ENCODE measurements at regions not wholly inside any gene's neighbourhood (a gene's known extent, or its start where the extent isn't known, plus 50 kb on each side); places are given as distances from the start of the nearest gene placed in this dataset.

GRCh38 chr9:2337131-2337530 lies 284.5 kb upstream of the VLDLR start:
- TF ChIP-seq RFX5 (IDR thresholded peaks at IDR 0.05; ENCODE audit: low read depth, low read length) (no peak), SMC3 (IDR thresholded peaks at IDR 0.05; ENCODE audit: low read depth, low read length) (no peak), RCOR1 (IDR thresholded peaks at IDR 0.05; ENCODE audit: insufficient replicate concordance, low read length) (no peak), CTCF (conservative IDR thresholded peaks at IDR 0.05; ENCODE audit: low read depth, low read length) (no peak), RAD21 (IDR thresholded peaks at IDR 0.05; ENCODE audit: low read length) (no peak), POLR2A (IDR thresholded peaks at IDR 0.05; ENCODE audit: low read depth, low read length) (no peak), BHLHE40 (IDR thresholded peaks at IDR 0.05; ENCODE audit: low read depth, low read length) (no peak), NFE2L2 (IDR thresholded peaks at IDR 0.05; ENCODE audit: low read depth, low read length) (no peak), FOS (IDR thresholded peaks at IDR 0.05; ENCODE audit: low read depth, low read length) (no peak), MAZ (IDR thresholded peaks at IDR 0.05; ENCODE audit: borderline replicate concordance, low read depth, low read length) (no peak), MAFK (IDR thresholded peaks at IDR 0.05; ENCODE audit: low read depth, low read length) (no peak)
- TF ChIP-seq, protein P1, sequence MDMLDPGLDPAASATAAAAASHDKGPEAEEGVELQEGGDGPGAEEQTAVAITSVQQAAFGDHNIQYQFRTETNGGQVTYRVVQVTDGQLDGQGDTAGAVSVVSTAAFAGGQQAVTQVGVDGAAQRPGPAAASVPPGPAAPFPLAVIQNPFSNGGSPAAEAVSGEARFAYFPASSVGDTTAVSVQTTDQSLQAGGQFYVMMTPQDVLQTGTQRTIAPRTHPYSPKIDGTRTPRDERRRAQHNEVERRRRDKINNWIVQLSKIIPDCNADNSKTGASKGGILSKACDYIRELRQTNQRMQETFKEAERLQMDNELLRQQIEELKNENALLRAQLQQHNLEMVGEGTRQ (IDR thresholded peaks at IDR 0.05; ENCODE audit: low read depth, low read length): no peak
- TF ChIP-seq, protein P2, sequence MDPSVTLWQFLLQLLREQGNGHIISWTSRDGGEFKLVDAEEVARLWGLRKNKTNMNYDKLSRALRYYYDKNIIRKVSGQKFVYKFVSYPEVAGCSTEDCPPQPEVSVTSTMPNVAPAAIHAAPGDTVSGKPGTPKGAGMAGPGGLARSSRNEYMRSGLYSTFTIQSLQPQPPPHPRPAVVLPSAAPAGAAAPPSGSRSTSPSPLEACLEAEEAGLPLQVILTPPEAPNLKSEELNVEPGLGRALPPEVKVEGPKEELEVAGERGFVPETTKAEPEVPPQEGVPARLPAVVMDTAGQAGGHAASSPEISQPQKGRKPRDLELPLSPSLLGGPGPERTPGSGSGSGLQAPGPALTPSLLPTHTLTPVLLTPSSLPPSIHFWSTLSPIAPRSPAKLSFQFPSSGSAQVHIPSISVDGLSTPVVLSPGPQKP (IDR thresholded peaks at IDR 0.05; ENCODE audit: borderline replicate concordance, low read depth, low read length): no peak
- Histone ChIP-seq H2BK20ac (ENCODE audit: low read depth, low read length) (no peak overlapping the region), H3K79me1 (ENCODE audit: low read depth in 1 of 2, low read length in 2 of 2) (no peaks in the 10 kb centered on the region), H4K5ac (ENCODE audit: low read depth, low read length) (no peak overlapping the region), H2BK15ac (ENCODE audit: low read depth, low read length) (no peak overlapping the region), H3K9me3 (ENCODE audit: control insufficient read depth, insufficient read depth, low read length) (no peaks in the 10 kb centered on the region), H3K23ac (ENCODE audit: low read depth, low read length) (no peak overlapping the region), H3K4ac (ENCODE audit: low read depth, low read length) (no peak overlapping the region), H3K14ac (replicated peaks; ENCODE audit: low read depth, low read length) (no peak overlapping the region), H4K91ac (ENCODE audit: insufficient read depth, low read depth, low read length) (no peak overlapping the region), H2AFZ (replicated peaks; ENCODE audit: low read length, poor library complexity) (no peak overlapping the region), H3K36me3 (ENCODE audit: control insufficient read depth, insufficient read depth, low read length) (no peaks in the 10 kb centered on the region), H3K27me3 (ENCODE audit: control insufficient read depth, insufficient read depth, low read length) (no peaks in the 10 kb centered on the region), H2AK5ac (ENCODE audit: low read depth, low read length) (no peak overlapping the region), H2BK120ac (ENCODE audit: low read depth, low read length) (no peak overlapping the region), H3K4me3 (ENCODE audit: insufficient read depth, low read depth, low read length) (no peak overlapping the region), H4K20me1 (ENCODE audit: insufficient read depth, low read length) (no peaks in the 10 kb centered on the region), H3K27ac (ENCODE audit: insufficient read depth, low read length) (no peak overlapping the region), H3K9me1 (ENCODE audit: insufficient read depth, low read length) (no peaks in the 10 kb centered on the region), H3K9ac (ENCODE audit: low read depth, low read length) (no peak overlapping the region), H3K18ac (ENCODE audit: low read depth, low read length) (no peak overlapping the region), H3K56ac (ENCODE audit: extremely low read depth, insufficient read depth, low read length) (no peak overlapping the region), H2AK9ac (replicated peaks; ENCODE audit: low read depth, low read length, poor library complexity) (no peak overlapping the region), H2BK5ac (ENCODE audit: low read depth, low read length, poor library complexity, severe bottlenecking) (no peak overlapping the region), H3K4me2 (ENCODE audit: low read depth, low read length) (no peak overlapping the region), H4K8ac (ENCODE audit: low read depth in 2 of 2, low read length in 2 of 2) (no peak overlapping the region), H3K4me1 (ENCODE audit: control insufficient read depth, insufficient read depth, low read length) (no peaks in the 10 kb centered on the region)
- ATAC-seq (ENCODE audit: low read depth) (no peak), DNase-seq (no peak)
- in situ Hi-C loops (cut with MboI; ENCODE audit: low sequenced_read_pairs) (no loop called here), intact Hi-C loops (cut with micrococcal nuclease) (loop anchor here (5.0 kb wide), 1 partner anchor 285 kb away; the partner anchor contains the start of gene VLDLR), dilution Hi-C loops (cut with HindIII; ENCODE audit: low sequenced_read_pairs, unreplicated experiment) (no loop called here)
- ChIA-PET POLR2A (ENCODE audit: unreplicated experiment) (no interaction called here), CTCF (no interaction called here)
- WGBS, 2 experiments (ENCODE audit: extremely low coverage in 2 of 2, insufficient read length in 1 of 2): no CpG with 5 or more reads among the region's 2 CpGs
- BruUV-seq (replicated peaks): no TSS peak

All from IMR-90 (cell line).